ENCODE measurements at regions not wholly inside any gene's neighbourhood (a gene's known extent, or its start where the extent isn't known, plus 50 kb on each side); places are given as distances from the start of the nearest gene placed in this dataset.

- Histone ChIP-seq H3K9ac (ENCODE audit: insufficient read depth, low read length, poor library complexity, severe bottlenecking) (no peak overlapping the region), H3K4me1 (ENCODE audit: control insufficient read depth in 1 of 2, insufficient read depth in 2 of 2, low read length in 2 of 2) (no peaks in the 10 kb centered on the region), H2AFZ (ENCODE audit: insufficient read depth, low read depth, low read length, poor library complexity, severe bottlenecking) (no peak overlapping the region), H3K4me2 (replicated peaks; ENCODE audit: extremely low read depth, low read length, poor library complexity, severe bottlenecking) (no peak overlapping the region), H3K27me3 (ENCODE audit: control insufficient read depth in 2 of 2, insufficient read depth in 2 of 2, low read length in 2 of 2) (no peaks in the 10 kb centered on the region), H4K20me1 (ENCODE audit: insufficient read depth, low read length) (no peaks in the 10 kb centered on the region), H3K27ac (ENCODE audit: low read depth in 1 of 2, low read length in 2 of 2) (no peak overlapping the region), H3K79me2 (ENCODE audit: insufficient read depth, low read length) (no peaks in the 10 kb centered on the region), H3K4me3 (replicated peaks in 1 of 3; ENCODE audit: low read depth in 2 of 3, low read length in 3 of 3) (no peak overlapping the region), H3K36me3 (replicated peaks in 1 of 2; ENCODE audit: control insufficient read depth in 1 of 2, insufficient read depth in 2 of 2, low read length in 2 of 2) (no peaks in the 10 kb centered on the region), H3K9me3 (replicated peaks in 1 of 2; ENCODE audit: control insufficient read depth in 1 of 2, insufficient read depth in 1 of 2, low read length in 2 of 2) (no peaks in the 10 kb centered on the region)
- DNase-seq: no peak
- H3K4me3 Mint-ChIP-seq: no peak overlapping the region
- intact Hi-C loops (cut with micrococcal nuclease): no loop called here
- H3K4me1 Mint-ChIP-seq: no peaks in the 10 kb centered on the region
- no peak overlapping the region for H3K27ac Mint-ChIP-seq
- H3K36me3 Mint-ChIP-seq: no peaks in the 10 kb centered on the region
- no peak for TF ChIP-seq CTCF (IDR thresholded peaks at IDR 0.05)
- peaks cover 2 to 5% (median 3%) of the 10 kb centered on the region in 3 donors for H3K27me3 Mint-ChIP-seq (ENCODE audit: low read depth in 3 of 3)
- peaks cover 0 to 2% (median 0%) of the 10 kb centered on the region in 7 donors for H3K9me3 Mint-ChIP-seq
Observed at GRCh38 chr17:34720760-34721159, 141.4 kb downstream of the TMEM132E start.

- Mint-ChIP-seq H3K36me3 (no peaks in the 10 kb centered on the region), H3K27ac (no peak overlapping the region), H3K4me1 (no peaks in the 10 kb centered on the region), H3K9me3 (peaks cover 0 to 3% (median 0%) of the 10 kb centered on the region in 7 donors), H3K4me3 (no peak overlapping the region), H3K27me3 (ENCODE audit: low read depth in 3 of 3) (peaks cover 2 to 5% (median 5%) of the 10 kb centered on the region in 3 donors)
- DNase-seq: no peak
- Histone ChIP-seq H3K36me3 (replicated peaks in 1 of 2; ENCODE audit: control insufficient read depth in 1 of 2, insufficient read depth in 2 of 2, low read length in 2 of 2) (no peaks in the 10 kb centered on the region), H3K4me3 (replicated peaks in 1 of 3; ENCODE audit: low read depth in 2 of 3, low read length in 3 of 3) (no peak overlapping the region), H3K9ac (ENCODE audit: insufficient read depth, low read length, poor library complexity, severe bottlenecking) (no peak overlapping the region), H3K27ac (ENCODE audit: low read depth in 1 of 2, low read length in 2 of 2) (no peak overlapping the region), H3K27me3 (ENCODE audit: control insufficient read depth in 2 of 2, insufficient read depth in 2 of 2, low read length in 2 of 2) (no peaks in the 10 kb centered on the region), H3K79me2 (ENCODE audit: insufficient read depth, low read length) (no peaks in the 10 kb centered on the region), H4K20me1 (ENCODE audit: insufficient read depth, low read length) (no peaks in the 10 kb centered on the region), H3K4me2 (replicated peaks; ENCODE audit: extremely low read depth, low read length, poor library complexity, severe bottlenecking) (no peak overlapping the region), H3K4me1 (ENCODE audit: control insufficient read depth in 1 of 2, insufficient read depth in 2 of 2, low read length in 2 of 2) (no peaks in the 10 kb centered on the region), H3K9me3 (replicated peaks in 1 of 2; ENCODE audit: control insufficient read depth in 1 of 2, insufficient read depth in 1 of 2, low read length in 2 of 2) (no peaks in the 10 kb centered on the region), H2AFZ (ENCODE audit: insufficient read depth, low read depth, low read length, poor library complexity, severe bottlenecking) (no peak overlapping the region)
- no peak for TF ChIP-seq CTCF (IDR thresholded peaks at IDR 0.05)
- WGBS (ENCODE audit: insufficient coverage): 100% methylated on average over 2 of the region's 11 CpGs
- intact Hi-C loops (cut with micrococcal nuclease): no loop called here
Observed at GRCh38 chr17:34719569-34719968, 140.2 kb downstream of the TMEM132E start.
